IMR-90 (cell line): ENCODE measurements at regions not wholly inside any gene's neighbourhood (a gene's known extent, or its start where the extent isn't known, plus 50 kb on each side); places are given as distances from the start of the nearest gene placed in this dataset.
"Not testable (repeated sequence)": the region's sequence is repeated elsewhere in the genome, so short reads cannot be mapped to it uniquely, and the experiment has no call there.

Experiments
- ATAC-seq: fragments of 200-7000 bp; cut with Tn5 transposase; 2 replicates; pipeline ENCODE4 v1.9.1; 2020; ENCODE audit warnings: low read depth, mild to moderate bottlenecking, moderate library complexity
- BruUV-seq: library from RNA; stranded (reverse); fragments of 400-500 nt; replicated peaks from 2 replicates; lab custom pipeline; 2021; lab: Mats Ljungman, UMichigan
- CTCF ChIA-PET: fragments of 300-600 bp; formaldehyde crosslinking; extraction: SDS; loops from one replicate; lab custom pipeline; 2021; ENCODE audit warnings: antibody characterized with exemption; lab: Yijun Ruan, JAX
- POLR2A ChIA-PET: fragments of 300-600 bp; sonication (Branson Sonifier 250); formaldehyde crosslinking; loops from one replicate; lab custom pipeline; 2022; ENCODE audit warnings: antibody characterized with exemption; ENCODE audit not compliant: unreplicated experiment; lab: Charles Lee
- DNase-seq: peaks from one replicate; pipeline ENCODE4 v3.0.0; 2013
- H2AFZ ChIP-seq: replicated peaks from 2 replicates; pipeline ENCODE3; 2013; ENCODE audit warnings: low read length, mild to moderate bottlenecking; ENCODE audit not compliant: poor library complexity
- H2AK5ac ChIP-seq: 2 replicates; pipeline ENCODE4 v1.6.1; 2013; ENCODE audit warnings: low read depth, low read length, inconsistent platforms
- H2AK9ac ChIP-seq: replicated peaks from 2 replicates; pipeline ENCODE3; 2013; ENCODE audit warnings: mild to moderate bottlenecking, low read depth, low read length, moderate library complexity; ENCODE audit not compliant: poor library complexity
- H2BK120ac ChIP-seq: 2 replicates; pipeline ENCODE4 v1.6.1; 2013; ENCODE audit warnings: low read depth, low read length, inconsistent platforms
- H2BK15ac ChIP-seq: 3 replicates; pipeline ENCODE4 v1.6.1; 2013; ENCODE audit warnings: low read depth, low read length, inconsistent platforms
- H2BK20ac ChIP-seq: 2 replicates; pipeline ENCODE4 v1.6.1; 2013; ENCODE audit warnings: low read depth, mild to moderate bottlenecking, inconsistent platforms, low read length, moderate library complexity
- H2BK5ac ChIP-seq: 2 replicates; pipeline ENCODE4 v1.6.1; 2013; ENCODE audit warnings: mild to moderate bottlenecking, low read depth, low read length, inconsistent platforms; ENCODE audit not compliant: poor library complexity, severe bottlenecking
- H3K14ac ChIP-seq: replicated peaks from 2 replicates; pipeline ENCODE4 v1.6.1; 2013; ENCODE audit warnings: low read depth, low read length, inconsistent platforms
- H3K18ac ChIP-seq: 2 replicates; pipeline ENCODE4 v1.6.1; 2013; ENCODE audit warnings: low read depth, low read length, control low read depth
- H3K23ac ChIP-seq: 2 replicates; pipeline ENCODE4 v1.6.1; 2013; ENCODE audit warnings: low read depth, low read length, inconsistent platforms
- H3K27ac ChIP-seq: 2 replicates; pipeline ENCODE4 v1.5.1; 2013; ENCODE audit warnings: mild to moderate bottlenecking, control low read depth, low read length; ENCODE audit not compliant: insufficient read depth
- H3K27me3 ChIP-seq: 2 replicates; pipeline ENCODE4 v1.6.1; 2013; ENCODE audit warnings: low read length; ENCODE audit not compliant: control insufficient read depth, insufficient read depth
- H3K36me3 ChIP-seq: 2 replicates; pipeline ENCODE4 v1.6.1; 2013; ENCODE audit warnings: low read length, mixed read lengths; ENCODE audit not compliant: control insufficient read depth, insufficient read depth
- H3K4ac ChIP-seq: 2 replicates; pipeline ENCODE4 v1.6.1; 2013; ENCODE audit warnings: low read depth, low read length, inconsistent platforms
- H3K4me1 ChIP-seq: 2 replicates; pipeline ENCODE4 v1.6.1; 2013; ENCODE audit warnings: low read length, mixed read lengths; ENCODE audit not compliant: control insufficient read depth, insufficient read depth
- H3K4me2 ChIP-seq: 2 replicates; pipeline ENCODE4 v1.6.1; 2013; ENCODE audit warnings: low read depth, mild to moderate bottlenecking, control low read depth, low read length, moderate library complexity
- H3K4me3 ChIP-seq: 2 replicates; pipeline ENCODE4 v1.5.1; 2013; ENCODE audit warnings: low read depth, mild to moderate bottlenecking, control low read depth, low read length, moderate library complexity; ENCODE audit not compliant: insufficient read depth
- H3K56ac ChIP-seq: 2 replicates; pipeline ENCODE4 v1.6.1; 2013; ENCODE audit warnings: low read length, inconsistent platforms; ENCODE audit not compliant: insufficient read depth; ENCODE audit errors: extremely low read depth
- H3K79me1 ChIP-seq, 2 experiments: 2 replicates each; pipeline ENCODE4 v1.6.1; 2013; ENCODE audit warnings: low read length in 2 of 2, inconsistent platforms in 1 of 2, low read depth in 1 of 2
- H3K9ac ChIP-seq: 2 replicates; pipeline ENCODE4 v1.6.1; 2013; ENCODE audit warnings: low read depth, low read length, control low read depth
- H3K9me1 ChIP-seq: 2 replicates; pipeline ENCODE4 v1.6.1; 2013; ENCODE audit warnings: low read length, inconsistent platforms; ENCODE audit not compliant: insufficient read depth
- H3K9me3 ChIP-seq: 2 replicates; pipeline ENCODE4 v1.6.1; 2013; ENCODE audit warnings: low read length; ENCODE audit not compliant: control insufficient read depth, insufficient read depth
- H4K20me1 ChIP-seq: 2 replicates; pipeline ENCODE4 v1.6.1; 2013; ENCODE audit warnings: low read length, inconsistent platforms; ENCODE audit not compliant: insufficient read depth
- H4K5ac ChIP-seq: 2 replicates; pipeline ENCODE4 v1.6.1; 2013; ENCODE audit warnings: mild to moderate bottlenecking, low read depth, low read length, control low read depth
- H4K8ac ChIP-seq, 2 experiments: 2 replicates each; pipeline ENCODE4 v1.6.1; 2013; ENCODE audit warnings: low read depth in 2 of 2, low read length in 2 of 2, control low read depth in 1 of 2, inconsistent platforms in 1 of 2
- H4K91ac ChIP-seq: 2 replicates; pipeline ENCODE4 v1.6.1; 2013; ENCODE audit warnings: low read depth, low read length, inconsistent platforms; ENCODE audit not compliant: insufficient read depth
- CEBPB ChIP-seq: IDR thresholded peaks from 2 replicates; pipeline ENCODE4 v1.6.1; 2012; ENCODE audit warnings: low read depth, low read length, improper control_type of control experiment
- CHD1 ChIP-seq: IDR thresholded peaks from 2 replicates; pipeline ENCODE4 v1.6.1; 2012; ENCODE audit warnings: low read depth, low read length, improper control_type of control experiment
- WGBS, 2 experiments: methylation state at CpG; one replicate each; pipeline versions ENCODE4 v1.1.5 to v1.1.7; 2013; ENCODE audit warnings: missing lambda C conversion rate in 2 of 2; ENCODE audit not compliant: insufficient read length in 1 of 2; ENCODE audit errors: extremely low coverage in 2 of 2; 5-methylcytosine and 5-hydroxymethylcytosine counted together
- dilution Hi-C: fragments of 300-500 bp; cut with HindIII; formaldehyde crosslinking; loops from one replicate; pipeline ENCODE4 v1.14.3; 2018; ENCODE audit warnings: low sequenced_read_pairs; ENCODE audit not compliant: unreplicated experiment
- in situ Hi-C: fragments of 300-500 bp; cut with MboI; formaldehyde crosslinking; loops from 3 replicates; pipeline ENCODE4 v1.14.3; 2019; ENCODE audit warnings: low sequenced_read_pairs, inconsistent platforms, mixed read lengths
- intact Hi-C: fragments of 100-400 bp; cut with micrococcal nuclease; formaldehyde crosslinking; loops from 2 replicates; pipeline ENCODE4 v1.10.0; 2022

- CTCF ChIA-PET, result no interaction called here
- no TSS peak for BruUV-seq
- ATAC-seq (no peak), DNase-seq (no peak)
- Histone ChIP-seq H3K4me3 (no peak overlapping the region), H3K27me3 (peaks cover 4% of the 10 kb centered on the region), H2BK20ac (no peak overlapping the region), H4K91ac (no peak overlapping the region), H3K9me3 (no peaks in the 10 kb centered on the region), H2BK5ac (no peak overlapping the region), H3K9me1 (no peaks in the 10 kb centered on the region), H4K5ac (no peak overlapping the region), H2BK15ac (no peak overlapping the region), H4K8ac (no peak overlapping the region), H3K14ac (no peak overlapping the region), H2BK120ac (no peak overlapping the region), H3K56ac (no peak overlapping the region), H3K4me2 (no peak overlapping the region), H3K4me1 (no peaks in the 10 kb centered on the region), H3K23ac (no peak overlapping the region), H2AK9ac (no peak overlapping the region), H3K36me3 (no peaks in the 10 kb centered on the region), H2AK5ac (no peak overlapping the region), H4K20me1 (no peaks in the 10 kb centered on the region), H3K79me1 (no peaks in the 10 kb centered on the region), H3K9ac (no peak overlapping the region), H3K4ac (no peak overlapping the region), H3K18ac (no peak overlapping the region), H3K27ac (no peak overlapping the region), H2AFZ (no peak overlapping the region)
- TF ChIP-seq CHD1 (no peak), CEBPB (no peak)
- intact Hi-C loops (loop anchor here (5.0 kb wide), 1 partner anchor 353 kb away; the partner anchor contains the start of gene PARM1), dilution Hi-C loops (no loop called here), in situ Hi-C loops (no loop called here)
- POLR2A ChIA-PET, result no interaction called here
Observed at GRCh38 chr4:75284831-75285230, 229.4 kb downstream of the RCHY1 start.

DNA sequence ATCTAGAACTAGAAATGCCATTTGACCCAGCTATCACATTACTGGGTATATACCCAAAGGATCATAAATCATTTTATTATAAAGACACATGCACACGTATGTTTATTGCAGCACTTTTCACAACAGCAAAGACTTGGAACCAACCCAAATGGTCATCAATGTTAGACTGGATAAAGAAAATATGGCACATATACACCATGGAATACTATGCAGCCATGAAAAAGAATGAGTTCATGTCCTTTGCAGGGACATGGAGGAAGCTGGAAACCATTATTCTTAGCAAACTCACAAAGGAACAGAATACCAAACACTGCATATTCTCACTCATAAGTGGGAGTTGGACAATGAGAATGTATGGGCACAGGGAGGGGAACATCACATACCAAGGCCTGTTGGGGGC, 233.7 kb downstream of the RCHY1 start:
- H2BK120ac ChIP-seq, dilution Hi-C loops, H2BK5ac ChIP-seq, H2BK20ac ChIP-seq, H4K91ac ChIP-seq, H4K8ac ChIP-seq, POLR2A ChIA-PET, intact Hi-C loops, in situ Hi-C loops, H3K9me3 ChIP-seq, H3K14ac ChIP-seq, H3K18ac ChIP-seq, DNase-seq, H3K56ac ChIP-seq, H3K23ac ChIP-seq, H2AK9ac ChIP-seq, CTCF ChIA-PET, H2AK5ac ChIP-seq, ATAC-seq, H2AFZ ChIP-seq, H3K4me1 ChIP-seq, H3K9me1 ChIP-seq, H3K27ac ChIP-seq, H4K5ac ChIP-seq, H3K27me3 ChIP-seq, H3K36me3 ChIP-seq, H3K4ac ChIP-seq, H2BK15ac ChIP-seq, H3K9ac ChIP-seq, H3K4me2 ChIP-seq, H4K20me1 ChIP-seq, H3K79me1 ChIP-seq, H3K4me3 ChIP-seq, BruUV-seq: not testable (repeated sequence)
- WGBS, 2 experiments, result no CpG with 5 or more reads among the region's 1 CpG
